ENCODE measurements at regions not wholly inside any gene's neighbourhood (a gene's known extent, or its start where the extent isn't known, plus 50 kb on each side); places are given as distances from the start of the nearest gene placed in this dataset.
"Not testable (repeated sequence)": the region's sequence is repeated elsewhere in the genome, so short reads cannot be mapped to it uniquely, and the experiment has no call there.

- Histone ChIP-seq H3K27me3 (replicated peaks; ENCODE audit: insufficient read depth, low read depth, low read length, poor library complexity) (no peaks in the 10 kb centered on the region), H3K36me3 (ENCODE audit: insufficient read depth, low read length, poor library complexity, severe bottlenecking) (no peaks in the 10 kb centered on the region), H3K4me3 (ENCODE audit: low read depth, low read length, poor library complexity, severe bottlenecking) (no peak overlapping the region), H3K4me1 (ENCODE audit: insufficient read depth, low read length, poor library complexity, severe bottlenecking) (no peaks in the 10 kb centered on the region), H3K9me3 (ENCODE audit: low read depth, low read length, poor library complexity, severe bottlenecking) (no peaks in the 10 kb centered on the region), H3K27ac (ENCODE audit: low read depth, low read length, poor library complexity, severe bottlenecking) (no peak overlapping the region)
- TF ChIP-seq EZH2 (IDR thresholded peaks at IDR 0.05; ENCODE audit: borderline replicate concordance, low read depth, low read length, poor library complexity, severe bottlenecking), result no peak
- ChIA-PET POLR2A (ENCODE audit: low non-redundant PET) (no interaction called here), CTCF (no interaction called here)
- BruUV-seq (replicated peaks), result no TSS peak
- no peak for DNase-seq (ENCODE audit: low spot score)
- intact Hi-C loops (cut with micrococcal nuclease; ENCODE audit: unreplicated experiment), result no loop called here
These were observed 138.3 kb upstream of the SNX7 start for GRCh38 chr1:98523256-98523655.

DNA sequence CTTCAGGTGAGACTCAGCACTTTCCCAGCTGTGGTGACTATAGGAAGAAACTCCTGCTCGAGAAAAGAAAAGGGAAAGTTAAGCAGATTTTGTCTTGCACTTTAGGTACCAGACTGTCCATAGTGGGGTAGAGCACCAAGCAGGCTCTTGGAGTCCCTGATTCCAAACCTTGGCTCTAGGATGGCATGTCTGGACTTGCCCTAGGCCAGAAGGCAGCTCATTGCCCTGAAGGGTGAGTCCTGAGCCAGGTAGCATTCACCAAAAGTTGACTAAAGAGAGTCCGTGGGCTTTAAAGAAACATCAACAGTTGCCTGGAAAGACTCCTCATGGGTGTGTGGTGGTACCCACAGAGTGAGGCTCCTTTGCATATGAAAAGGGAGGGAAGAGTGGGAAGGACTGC is 145.2 kb upstream of the SNX7 start:
- H3K27me3 ChIP-seq (replicated peaks; ENCODE audit: insufficient read depth, low read depth, low read length, poor library complexity), result no peaks in the 10 kb centered on the region
- no peak for DNase-seq (ENCODE audit: low spot score)
- no peaks in the 10 kb centered on the region for H3K36me3 ChIP-seq (ENCODE audit: insufficient read depth, low read length, poor library complexity, severe bottlenecking)
- H3K4me3 ChIP-seq (ENCODE audit: low read depth, low read length, poor library complexity, severe bottlenecking), result no peak overlapping the region
- no TSS peak for BruUV-seq (replicated peaks)
- ChIA-PET CTCF (no interaction called here), POLR2A (ENCODE audit: low non-redundant PET) (no interaction called here)
- no peaks in the 10 kb centered on the region for H3K9me3 ChIP-seq (ENCODE audit: low read depth, low read length, poor library complexity, severe bottlenecking)
- H3K27ac ChIP-seq (ENCODE audit: low read depth, low read length, poor library complexity, severe bottlenecking), result no peak overlapping the region
- intact Hi-C loops (cut with micrococcal nuclease; ENCODE audit: unreplicated experiment), result no loop called here
- H3K4me1 ChIP-seq (ENCODE audit: insufficient read depth, low read length, poor library complexity, severe bottlenecking), result no peaks in the 10 kb centered on the region
- TF ChIP-seq EZH2 (IDR thresholded peaks at IDR 0.05; ENCODE audit: borderline replicate concordance, low read depth, low read length, poor library complexity, severe bottlenecking) (no peak), CTCF (conservative IDR thresholded peaks at IDR 0.05; ENCODE audit: low read depth, low read length) (no peak)

- no TSS peak for BruUV-seq (replicated peaks)
- H3K9me3 ChIP-seq (ENCODE audit: low read depth, low read length, poor library complexity, severe bottlenecking), result no peaks in the 10 kb centered on the region
- H3K4me3 ChIP-seq (ENCODE audit: low read depth, low read length, poor library complexity, severe bottlenecking), result no peak overlapping the region
- ChIA-PET POLR2A (ENCODE audit: low non-redundant PET) (no interaction called here), CTCF (no interaction called here)
- intact Hi-C loops (cut with micrococcal nuclease; ENCODE audit: unreplicated experiment), result no loop called here
- H3K27me3 ChIP-seq (replicated peaks; ENCODE audit: insufficient read depth, low read depth, low read length, poor library complexity), result no peaks in the 10 kb centered on the region
- TF ChIP-seq EZH2 (IDR thresholded peaks at IDR 0.05; ENCODE audit: borderline replicate concordance, low read depth, low read length, poor library complexity, severe bottlenecking) (no peak), CTCF (conservative IDR thresholded peaks at IDR 0.05; ENCODE audit: low read depth, low read length) (no peak)
- no peak for DNase-seq (ENCODE audit: low spot score)
- no peaks in the 10 kb centered on the region for H3K4me1 ChIP-seq (ENCODE audit: insufficient read depth, low read length, poor library complexity, severe bottlenecking)
- H3K36me3 ChIP-seq (ENCODE audit: insufficient read depth, low read length, poor library complexity, severe bottlenecking), result no peaks in the 10 kb centered on the region
- no peak overlapping the region for H3K27ac ChIP-seq (ENCODE audit: low read depth, low read length, poor library complexity, severe bottlenecking)
These were observed 145.8 kb upstream of the SNX7 start for GRCh38 chr1:98515744-98516143.

DNA sequence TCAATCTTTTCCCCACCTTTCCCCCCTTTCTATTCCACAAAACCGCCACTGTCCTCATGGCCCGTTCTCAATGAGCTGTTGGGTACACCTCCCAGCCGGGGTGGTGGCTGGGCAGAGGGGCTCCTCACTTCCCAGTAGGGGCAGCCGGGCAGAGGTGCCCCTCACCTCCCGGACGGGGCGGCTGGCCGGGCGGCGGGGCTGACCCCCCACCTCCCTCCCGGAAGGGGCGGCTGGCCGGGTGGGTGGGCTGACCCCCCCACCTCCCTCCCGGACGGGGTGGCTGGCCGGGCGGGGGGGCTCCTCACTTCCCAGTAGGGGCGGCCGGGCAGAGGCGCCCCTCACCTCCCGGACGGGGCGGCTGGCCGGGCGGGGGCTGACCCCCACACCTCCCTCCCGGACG is 149.3 kb upstream of the SNX7 start:
- intact Hi-C loops (cut with micrococcal nuclease; ENCODE audit: unreplicated experiment), result not testable (repeated sequence)

More for the DNA sequence above, 149.3 kb upstream of the SNX7 start:
- H3K36me3 ChIP-seq (ENCODE audit: insufficient read depth, low read length, poor library complexity, severe bottlenecking); H3K9me3 ChIP-seq (ENCODE audit: low read depth, low read length, poor library complexity, severe bottlenecking); DNase-seq (ENCODE audit: low spot score); H3K4me1 ChIP-seq (ENCODE audit: insufficient read depth, low read length, poor library complexity, severe bottlenecking); H3K27ac ChIP-seq (ENCODE audit: low read depth, low read length, poor library complexity, severe bottlenecking); CTCF ChIA-PET; H3K4me3 ChIP-seq (ENCODE audit: low read depth, low read length, poor library complexity, severe bottlenecking); BruUV-seq (replicated peaks); POLR2A ChIA-PET (ENCODE audit: low non-redundant PET); H3K27me3 ChIP-seq (replicated peaks; ENCODE audit: insufficient read depth, low read depth, low read length, poor library complexity): not testable (repeated sequence)

Measured in A673 (cell line).